K562 (cell line): ENCODE measurements at regions not wholly inside any gene's neighbourhood (a gene's known extent, or its start where the extent isn't known, plus 50 kb on each side); places are given as distances from the start of the nearest gene placed in this dataset.

Source experiments
- ATAC-seq: fragments of 200-7000 bp; cut with Tn5 transposase; 3 replicates; pipeline ENCODE4 v1.9.1; 2020; ENCODE audit warnings: moderate library complexity
- BruUV-seq: library from RNA; stranded (reverse); fragments of 400-500 nt; replicated peaks from 2 replicates; lab custom pipeline; 2021; lab: Mats Ljungman, UMichigan
- CTCF ChIA-PET: fragments of 300-600 bp; formaldehyde crosslinking; extraction: SDS; loops from one replicate; lab custom pipeline; 2021; ENCODE audit warnings: low intra/inter-chr PET ratio; lab: Yijun Ruan, JAX
- POLR2A ChIA-PET: fragments of 300-600, 350-650 bp; sonication (Branson Sonifier 250); formaldehyde crosslinking; extraction: SDS; loops from one replicate; lab custom pipeline; 2021; ENCODE audit warnings: antibody characterized with exemption, inconsistent platforms; lab: Yijun Ruan, JAX
- DNase-seq, 4 experiments: peaks; one replicate each; pipeline versions ENCODE4 v3.0.0 to v3.0.0-alpha.2; 2011 to 2018; ENCODE audit warnings: low spot score in 3 of 4, mixed read lengths in 3 of 4; ENCODE audit errors: extremely low read depth in 1 of 4
- FAIRE-seq: peaks from 2 replicates; lab custom pipeline; 2011; peaks lifted over from hg19 to GRCh38; lab: Jason Lieb, UNC
- H2AFZ ChIP-seq: 2 replicates; pipeline ENCODE4 v1.6.0; 2011; ENCODE audit warnings: low read depth, low read length, control low read depth, inconsistent platforms
- H3K27ac ChIP-seq: fragments of 200-600 bp; 3 replicates; pipeline ENCODE4 v1.8.0; 2011; ENCODE audit warnings: low read depth, mild to moderate bottlenecking, control low read depth, inconsistent platforms, low read length, moderate library complexity, mixed read lengths; ENCODE audit errors: extremely low read depth
- H3K27me3 ChIP-seq, 2 experiments: fragments of 300-600 bp in 1 of 2; 2 replicates in 1 of 2; 3 replicates in 1 of 2; pipeline versions ENCODE4 v1.6.0 to v1.8.0; 2011; ENCODE audit warnings: inconsistent platforms in 2 of 2, low read length in 2 of 2, mild to moderate bottlenecking in 1 of 2, mixed read lengths in 1 of 2, moderate library complexity in 1 of 2; ENCODE audit not compliant: control insufficient read depth in 2 of 2, insufficient read depth in 2 of 2
- H3K36me3 ChIP-seq: fragments of 300-600 bp; 3 replicates; pipeline ENCODE4 v1.8.0; 2011; ENCODE audit warnings: mild to moderate bottlenecking, low read length, inconsistent platforms; ENCODE audit not compliant: control insufficient read depth, insufficient read depth
- H3K4me1 ChIP-seq, 2 experiments: fragments of 200-600 bp in 1 of 2; replicated peaks in 1 of 2; 2 replicates in 1 of 2; 3 replicates in 1 of 2; pipeline versions ENCODE4 v1.5.1 to v1.8.0; 2011; ENCODE audit warnings: inconsistent platforms in 2 of 2, low read length in 2 of 2, mild to moderate bottlenecking in 1 of 2, mixed read lengths in 1 of 2, moderate library complexity in 1 of 2; ENCODE audit not compliant: control insufficient read depth in 2 of 2, insufficient read depth in 2 of 2
- H3K4me2 ChIP-seq: 2 replicates; pipeline ENCODE4 v1.6.1; 2011; ENCODE audit warnings: low read length, control low read depth, inconsistent platforms, mixed read lengths; ENCODE audit not compliant: insufficient read depth
- H3K4me3 ChIP-seq: fragments of 200-600 bp; sonication (generic), shearing (Covaris generic); 2 replicates; pipeline ENCODE4 v1.5.1; 2016; ENCODE audit warnings: control low read depth, inconsistent platforms
- H3K79me2 ChIP-seq: fragments of 200-600 bp; 3 replicates; pipeline ENCODE4 v1.8.0; 2011; ENCODE audit warnings: low read length, inconsistent platforms; ENCODE audit not compliant: control insufficient read depth, insufficient read depth
- H3K9ac ChIP-seq, 2 experiments: 2 replicates each; pipeline versions ENCODE4 v1.6.0 to v1.6.1; 2011; ENCODE audit warnings: low read depth in 2 of 2, low read length in 2 of 2, control low read depth in 1 of 2, inconsistent platforms in 1 of 2, mild to moderate bottlenecking in 1 of 2, mixed read lengths in 1 of 2; ENCODE audit not compliant: insufficient read depth in 1 of 2
- H3K9me1 ChIP-seq: one replicate; pipeline ENCODE4 v1.6.0; 2011; ENCODE audit warnings: inconsistent platforms, mild to moderate bottlenecking, low read length, moderate library complexity; ENCODE audit not compliant: control insufficient read depth, insufficient read depth
- H3K9me3 ChIP-seq: replicated peaks from 2 replicates; pipeline ENCODE4 v1.5.1; 2011; ENCODE audit warnings: low read depth, low read length, inconsistent platforms; ENCODE audit not compliant: control insufficient read depth, insufficient read depth
- H4K20me1 ChIP-seq: replicated peaks from 2 replicates; pipeline ENCODE4 v1.6.1; 2011; ENCODE audit warnings: low read length, inconsistent platforms, mixed read lengths; ENCODE audit not compliant: control insufficient read depth, insufficient read depth
- ASH1L ChIP-seq: fragments of 450-650 bp; IDR thresholded peaks from 2 replicates; pipeline ENCODE4 v1.6.1; 2018; ENCODE audit warnings: borderline replicate concordance, mild to moderate bottlenecking, low read depth; ENCODE audit not compliant: partially characterized antibody
- BRF2 ChIP-seq: IDR thresholded peaks from 3 replicates; pipeline ENCODE4 v1.6.1; 2011; ENCODE audit warnings: borderline replicate concordance, mild to moderate bottlenecking; ENCODE audit not compliant: insufficient read length, insufficient read depth
- CBFA2T2 ChIP-seq: fragments of 450-650 bp; conservative IDR thresholded peaks from 2 replicates; pipeline ENCODE4 v1.6.1; 2017; ENCODE audit warnings: mild to moderate bottlenecking
- CHCHD3 ChIP-seq: fragments of 250-450 bp; sonication (Bioruptor Pico); IDR thresholded peaks from 2 replicates; pipeline ENCODE4 v2.1.2; 2022; ENCODE audit warnings: mild to moderate bottlenecking
- HDAC1 ChIP-seq, 2 experiments: fragments of 450-650 bp; IDR thresholded peaks; 2 replicates each; pipeline ENCODE4 v1.6.1; 2016 to 2017; ENCODE audit warnings: inconsistent platforms in 1 of 2, mild to moderate bottlenecking in 1 of 2, moderate library complexity in 1 of 2
- MCM3 ChIP-seq: fragments of 450-650 bp; IDR thresholded peaks from 2 replicates; pipeline ENCODE4 v1.6.1; 2016
- MIER1 ChIP-seq: fragments of 450-650 bp; IDR thresholded peaks from 2 replicates; pipeline ENCODE4 v1.6.1; 2016; ENCODE audit warnings: antibody characterized with exemption, mild to moderate bottlenecking, low read depth
- SNAPC5 ChIP-seq: fragments of 250-450 bp; sonication (Bioruptor Pico); IDR thresholded peaks from 2 replicates; pipeline ENCODE4 v1.8.0; 2021; ENCODE audit warnings: moderate library complexity, mild to moderate bottlenecking, inconsistent platforms
- XRCC3 ChIP-seq: fragments of 450-650 bp; IDR thresholded peaks from 2 replicates; pipeline ENCODE4 v1.6.1; 2017; ENCODE audit warnings: mild to moderate bottlenecking, moderate library complexity
- WGBS: fragments of 100-300 bp; shearing (Covaris generic); methylation state at CpG from one replicate; pipeline ENCODE4 v1.1.6; 2016; ENCODE audit warnings: low coverage, mixed read lengths; ENCODE audit not compliant: insufficient coverage; ENCODE audit errors: missing lambda C conversion rate; 5-methylcytosine and 5-hydroxymethylcytosine counted together
- in situ Hi-C: fragments of 300-500 bp; cut with MboI; formaldehyde crosslinking; loops from 4 replicates; pipeline ENCODE4 v1.15.0; 2018; ENCODE audit warnings: inconsistent platforms, mixed read lengths
- intact Hi-C: fragments of 100-400 bp; cut with micrococcal nuclease; formaldehyde crosslinking; loops from 2 replicates; pipeline ENCODE4 v1.14.2; 2022

- Histone ChIP-seq H3K27me3 (no peaks in the 10 kb centered on the region), H3K27ac (no peak overlapping the region), H3K9me1 (no peaks in the 10 kb centered on the region), H3K4me2 (no peak overlapping the region), H3K9ac (no peak overlapping the region), H3K4me3 (no peak overlapping the region), H4K20me1 (no peaks in the 10 kb centered on the region), H3K36me3 (no peaks in the 10 kb centered on the region), H3K4me1 (no peaks in the 10 kb centered on the region), H2AFZ (no peak overlapping the region), H3K9me3 (no peaks in the 10 kb centered on the region), H3K79me2 (no peaks in the 10 kb centered on the region)
- POLR2A ChIA-PET: no interaction called here
- no peak for ATAC-seq
- TF ChIP-seq ASH1L (no peak), XRCC3 (no peak), MCM3 (no peak), MIER1 (no peak), CBFA2T2 (no peak), HDAC1 (IDR thresholded peaks at IDR 0.05) (no peak), CHCHD3 (CRISPR knock-in tag) (no peak), BRF2 (no peak), SNAPC5 (CRISPR knock-in tag) (no peak)
- CTCF ChIA-PET: no interaction called here
- intact Hi-C loops (no loop called here), in situ Hi-C loops (no loop called here)
- no peak for FAIRE-seq
- no peak for DNase-seq
- no CpG with 5 or more reads among the region's 1 CpG for WGBS
- no TSS peak for BruUV-seq
Measured at GRCh38 chr4:161061046-161061445, 1102.8 kb downstream of the FSTL5 start.
